H54 (cell line): ENCODE measurements at regions not wholly inside any gene's neighbourhood (a gene's known extent, or its start where the extent isn't known, plus 50 kb on each side); places are given as distances from the start of the nearest gene placed in this dataset.

Experiments used
- DNase-seq: peaks from one replicate; pipeline ENCODE4 v3.0.0; 2011; ENCODE audit warnings: low spot score, mixed read lengths; ENCODE audit not compliant: insufficient read length
- FAIRE-seq: peaks from 3 replicates; lab custom pipeline; 2011; peaks lifted over from hg19 to GRCh38; lab: Jason Lieb, UNC
- POLR2A ChIP-seq: IDR thresholded peaks from 2 replicates; pipeline ENCODE4 v1.6.1; 2011; ENCODE audit warnings: low read depth, mild to moderate bottlenecking, low read length

DNA sequence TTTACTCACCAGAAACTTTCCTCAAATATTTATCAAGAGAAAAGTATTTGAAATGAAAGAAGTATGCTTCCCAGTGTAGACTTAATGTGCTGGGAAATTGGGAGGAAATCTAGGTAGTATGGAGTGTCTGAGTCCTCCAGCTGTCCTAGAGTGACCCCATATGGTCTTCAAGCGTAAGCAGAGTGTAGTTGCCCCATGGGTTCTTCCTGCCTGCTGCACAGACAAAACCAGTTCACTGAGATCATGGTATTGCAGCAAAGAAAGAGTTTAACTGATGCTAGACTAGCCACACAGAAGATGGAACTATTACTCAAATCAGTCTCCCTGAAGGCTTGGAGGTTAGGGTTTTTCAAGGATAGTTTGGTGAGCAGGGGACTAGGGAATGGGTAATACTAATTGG lies 114.9 kb upstream of the PRLR start:
- no peak for FAIRE-seq
- no peak for TF ChIP-seq POLR2A
- DNase-seq = no peak

DNA sequence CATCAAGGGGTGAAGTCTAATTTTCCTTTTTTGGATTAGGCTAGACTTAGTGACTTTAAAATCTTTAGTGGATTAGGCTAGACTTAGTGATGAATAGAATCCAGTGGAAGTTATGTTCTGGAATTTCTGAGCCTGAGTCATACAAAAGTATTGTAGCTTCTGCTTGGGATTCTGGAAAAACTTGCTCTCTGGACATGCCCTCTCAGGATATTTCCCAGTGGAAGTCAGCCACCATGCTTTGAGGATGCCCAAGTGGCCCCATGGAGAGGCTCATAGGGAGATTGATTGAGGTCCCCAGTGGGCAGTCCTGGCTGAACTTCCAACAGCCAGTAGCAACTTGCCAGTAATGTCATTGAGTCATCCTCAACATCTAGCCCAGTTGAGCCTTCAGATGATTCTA lies 112.4 kb upstream of the PRLR start:
- TF ChIP-seq POLR2A = no peak
- DNase-seq (no peak), FAIRE-seq (no peak)

DNA sequence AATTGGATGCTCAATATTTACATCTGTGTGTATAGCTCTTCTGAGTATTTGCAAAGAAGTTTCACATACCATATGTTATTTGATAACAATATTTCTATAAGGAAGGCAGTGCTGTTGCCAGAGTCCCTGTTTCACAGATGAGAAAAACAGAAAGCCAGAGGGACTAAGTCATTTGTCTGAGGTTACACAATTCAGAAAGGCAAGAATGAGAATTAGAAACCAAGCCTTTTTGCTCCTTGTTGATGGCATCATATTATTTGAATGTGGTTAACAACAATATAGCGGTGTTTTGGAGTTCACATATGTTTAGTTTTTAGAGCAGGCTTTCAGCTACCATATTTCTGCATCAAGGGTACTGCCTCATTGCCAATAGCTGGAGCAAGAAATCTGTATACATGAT lies 110.9 kb upstream of the PRLR start:
- no peak for DNase-seq
- FAIRE-seq = no peak
- TF ChIP-seq POLR2A = no peak

- FAIRE-seq (no peak), DNase-seq (no peak)
- no peak for TF ChIP-seq POLR2A
These were observed 109.4 kb upstream of the PRLR start for GRCh38 chr5:35339616-35340100.

GRCh38 chr5:35339006-35339405 lies 108.7 kb upstream of the PRLR start:
- DNase-seq = no peak
- no peak for TF ChIP-seq POLR2A
- no peak for FAIRE-seq

DNA sequence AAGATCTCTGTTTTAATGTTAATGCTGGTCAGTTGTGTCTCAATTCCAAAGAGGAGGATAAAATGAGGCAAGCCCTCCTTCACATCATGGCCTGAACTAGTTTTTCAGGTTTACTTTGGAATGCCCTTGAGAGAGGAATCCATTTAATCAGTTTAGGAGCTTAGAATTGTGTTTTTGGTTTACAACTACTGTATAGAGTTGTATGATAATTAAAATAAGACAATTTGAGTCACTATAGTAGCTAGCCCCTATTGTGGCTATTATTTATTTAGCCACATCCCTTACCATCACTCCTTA lies 107.8 kb upstream of the PRLR start:
- TF ChIP-seq POLR2A = no peak
- no peak for DNase-seq
- no peak for FAIRE-seq

DNA sequence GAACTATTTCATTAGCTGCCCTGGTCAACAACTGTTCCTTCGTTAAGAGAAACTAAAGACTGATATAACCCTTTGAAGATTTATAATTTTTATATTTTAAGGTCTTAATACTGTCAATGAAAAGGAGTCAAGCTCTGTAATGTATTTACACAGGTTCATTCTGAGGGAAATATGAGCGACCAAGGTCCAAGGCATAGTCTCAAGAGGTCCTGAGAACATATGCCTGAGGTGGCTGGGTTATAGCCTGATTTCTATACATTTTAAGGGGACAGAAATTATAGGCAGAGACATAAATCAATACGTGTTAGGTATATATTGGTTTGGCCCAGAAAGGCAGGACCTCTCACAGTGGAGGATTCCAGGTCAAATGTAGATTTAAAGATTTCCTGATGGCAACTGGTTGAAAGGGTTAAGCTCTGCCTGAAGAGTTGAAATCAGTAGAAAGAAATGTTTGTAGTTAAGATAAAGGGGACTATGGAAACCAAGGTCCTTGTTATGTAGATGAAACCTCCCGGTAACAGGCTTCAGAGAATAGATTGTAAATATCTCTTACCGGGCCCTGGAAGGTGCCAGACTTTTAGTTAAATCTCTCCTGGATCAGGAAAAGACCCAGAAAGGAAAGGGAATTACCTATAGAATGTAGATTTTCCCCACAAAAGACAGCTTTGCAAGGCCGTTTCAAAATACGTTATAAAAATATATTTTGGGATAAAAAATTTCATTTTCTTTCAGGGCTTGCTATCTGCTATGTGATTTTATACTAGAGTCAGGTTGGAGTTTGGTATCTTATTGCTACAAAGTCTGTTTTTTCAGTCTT lies 107.3 kb upstream of the PRLR start:
- FAIRE-seq (no peak), DNase-seq (no peak)
- no peak for TF ChIP-seq POLR2A

- DNase-seq (no peak), FAIRE-seq (no peak)
- TF ChIP-seq POLR2A = no peak
These were observed 105.9 kb upstream of the PRLR start for GRCh38 chr5:35336230-35336629.

- DNase-seq (no peak), FAIRE-seq (no peak)
- TF ChIP-seq POLR2A = no peak
These were observed 105.5 kb upstream of the PRLR start for GRCh38 chr5:35335752-35336151.

- FAIRE-seq = no peak
- TF ChIP-seq POLR2A = no peak
- no peak for DNase-seq
These were observed 103.1 kb upstream of the PRLR start for GRCh38 chr5:35333366-35333765.

DNA sequence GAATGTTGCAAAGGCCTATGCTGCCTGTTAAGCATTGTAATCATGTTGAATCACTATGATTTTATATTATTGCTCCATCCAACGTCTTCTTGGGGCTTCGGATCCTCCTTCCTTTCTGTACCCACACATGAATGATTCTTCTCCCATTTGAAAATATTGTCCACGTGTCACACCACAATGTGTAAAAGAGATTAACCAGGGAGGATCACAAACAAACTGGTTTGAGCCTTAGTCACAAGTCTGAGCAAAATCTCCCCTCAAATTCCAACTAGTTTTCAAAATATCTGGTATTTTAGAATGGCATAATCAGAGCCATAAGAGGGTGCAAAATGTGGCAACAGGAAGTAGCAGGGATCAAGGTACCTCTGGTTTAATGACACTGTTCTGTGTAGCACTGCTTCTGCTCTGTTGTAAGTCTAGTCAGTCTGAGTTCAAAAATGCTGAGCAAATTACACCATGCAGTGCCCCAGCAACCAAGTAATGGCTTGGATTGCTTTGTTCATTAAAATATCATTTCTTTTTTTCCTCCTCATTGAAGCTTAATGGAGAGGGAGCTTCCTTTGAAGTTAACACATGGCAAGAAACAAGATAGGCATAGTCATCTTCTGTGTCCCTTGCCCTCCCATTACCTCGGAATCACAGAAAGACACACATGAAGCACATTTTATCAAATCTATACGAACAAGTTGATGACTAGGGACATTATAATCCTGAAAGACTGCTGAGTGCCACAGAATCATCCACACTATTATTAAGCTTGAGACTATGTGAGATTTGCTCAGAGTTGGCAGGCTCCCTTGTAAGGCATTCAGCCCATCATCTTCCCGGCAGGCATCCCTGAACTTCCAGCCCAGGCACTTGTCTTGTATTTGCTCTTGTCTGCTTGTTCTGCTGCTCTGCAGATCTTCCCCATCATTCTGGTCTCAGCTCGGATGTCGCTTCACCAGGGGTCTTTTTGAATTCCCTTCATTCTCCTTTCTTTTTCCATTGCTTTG lies 102.0 kb upstream of the PRLR start:
- TF ChIP-seq POLR2A = no peak
- no peak for FAIRE-seq
- DNase-seq = no peak

DNA sequence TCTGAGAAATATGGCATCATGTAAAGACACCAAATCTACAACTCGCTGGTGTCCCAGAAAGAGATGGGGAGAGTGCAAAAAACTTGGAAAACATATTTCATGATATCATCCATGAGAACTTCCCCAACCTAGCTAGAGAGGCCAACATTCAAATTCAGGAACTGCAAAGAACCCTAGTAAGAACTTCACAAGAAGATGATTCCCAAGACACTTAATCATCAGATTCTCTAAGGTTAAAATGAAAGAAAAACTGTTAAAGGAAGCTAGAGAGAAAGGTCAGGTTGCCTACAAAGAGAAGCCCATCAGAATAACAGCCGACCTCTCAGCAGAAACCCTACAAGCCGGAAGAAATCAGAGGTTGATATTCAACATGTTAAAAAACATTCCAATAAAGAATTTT lies 95.5 kb upstream of the PRLR start:
- no peak for TF ChIP-seq POLR2A
- no peak for DNase-seq
- no peak for FAIRE-seq

DNA sequence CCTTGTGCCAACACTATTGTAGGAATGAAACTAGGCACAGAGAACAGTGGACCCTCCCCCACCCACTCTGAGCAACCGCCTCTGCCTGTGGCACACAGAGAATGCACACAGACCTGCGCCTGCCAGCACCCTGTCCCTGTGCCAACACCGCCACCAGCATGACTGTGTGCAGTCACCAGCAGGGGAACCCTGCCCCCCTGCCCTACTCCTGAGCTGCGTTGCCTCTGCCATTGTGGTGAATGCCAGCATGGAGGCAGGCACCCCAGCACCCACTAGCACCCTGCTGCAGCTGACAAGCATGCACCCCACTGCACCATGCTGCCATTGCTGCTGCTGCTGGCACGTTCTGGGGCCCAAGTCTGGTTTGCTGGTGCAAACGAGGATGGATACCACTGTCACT lies 94.4 kb upstream of the PRLR start:
- FAIRE-seq = no peak
- no peak for TF ChIP-seq POLR2A
- DNase-seq = no peak

DNA sequence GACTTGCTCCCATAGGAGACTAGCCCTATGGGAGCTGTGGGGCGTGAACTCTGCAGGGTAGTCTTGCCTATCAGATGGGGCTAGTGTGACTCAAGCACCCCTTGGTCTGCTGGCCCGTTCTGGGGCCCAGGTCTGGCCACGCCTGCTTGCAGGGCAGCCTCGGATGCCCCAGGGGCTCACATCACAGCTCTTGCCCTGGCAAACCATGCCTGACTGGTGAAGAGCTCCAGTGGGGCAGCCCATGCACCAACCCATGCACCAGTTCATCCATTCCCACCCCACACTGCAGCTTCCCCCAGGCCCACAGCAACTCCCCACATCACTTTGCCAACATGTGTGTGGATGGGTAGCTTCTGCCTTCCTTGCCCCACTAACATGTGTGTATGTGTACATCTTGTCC lies 93.9 kb upstream of the PRLR start:
- TF ChIP-seq POLR2A = no peak
- no peak for FAIRE-seq
- no peak for DNase-seq
